H1 (cell line): ENCODE measurements at regions not wholly inside any gene's neighbourhood (a gene's known extent, or its start where the extent isn't known, plus 50 kb on each side); places are given as distances from the start of the nearest gene placed in this dataset.

Source experiments
- HDAC2 ChIP-seq, 2 experiments: fragments of 300-600 bp in 1 of 2; sonication (generic) in 1 of 2; IDR thresholded peaks; 2 replicates each; pipeline ENCODE4 v1.6.1; 2011 to 2012; ENCODE audit warnings: low read depth in 2 of 2, low read length in 2 of 2, mild to moderate bottlenecking in 2 of 2, moderate library complexity in 2 of 2, borderline replicate concordance in 1 of 2, inconsistent platforms in 1 of 2
- TF ChIP-seq, protein P1 (sequence below), 3 experiments: IDR thresholded peaks; 1 replicate in 2 of 3; 2 replicates in 1 of 3; pipeline versions ENCODE4 v1.5.1 to v1.6.1; 2011; ENCODE audit warnings: low read length in 3 of 3, mild to moderate bottlenecking in 3 of 3, inconsistent platforms in 2 of 3, low read depth in 1 of 3, moderate library complexity in 1 of 3; ENCODE audit not compliant: insufficient read depth in 1 of 3; ENCODE audit errors: control extremely low read depth in 1 of 3

DNA sequence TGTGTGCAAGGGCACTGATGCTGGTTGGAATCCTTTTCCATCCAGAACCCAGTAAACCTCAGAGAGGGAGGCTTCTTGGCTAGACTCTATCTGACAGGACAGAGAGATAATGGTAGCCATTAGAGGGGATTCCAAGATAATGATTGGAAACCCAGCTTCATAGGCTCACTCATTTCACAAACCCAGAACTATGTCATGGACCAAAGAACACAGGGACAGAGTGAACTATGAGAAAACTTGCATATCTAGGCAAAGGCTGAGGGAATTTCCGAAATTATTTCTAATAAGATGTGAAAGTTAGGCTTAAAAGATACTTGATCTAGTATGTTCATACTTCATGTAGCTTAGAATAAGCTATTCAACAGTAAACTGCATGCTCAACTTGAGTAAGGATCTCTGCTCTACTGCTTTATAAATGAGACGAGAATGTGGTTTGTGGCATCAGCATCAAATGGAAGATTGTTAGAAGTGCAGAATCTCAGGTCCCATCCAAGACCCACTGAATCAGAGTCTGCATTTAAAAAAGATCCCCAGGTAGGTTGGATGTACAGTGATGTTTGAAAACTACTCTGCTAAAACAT, 261.4 kb downstream of the DMRT2 start:
- TF ChIP-seq, protein P1, sequence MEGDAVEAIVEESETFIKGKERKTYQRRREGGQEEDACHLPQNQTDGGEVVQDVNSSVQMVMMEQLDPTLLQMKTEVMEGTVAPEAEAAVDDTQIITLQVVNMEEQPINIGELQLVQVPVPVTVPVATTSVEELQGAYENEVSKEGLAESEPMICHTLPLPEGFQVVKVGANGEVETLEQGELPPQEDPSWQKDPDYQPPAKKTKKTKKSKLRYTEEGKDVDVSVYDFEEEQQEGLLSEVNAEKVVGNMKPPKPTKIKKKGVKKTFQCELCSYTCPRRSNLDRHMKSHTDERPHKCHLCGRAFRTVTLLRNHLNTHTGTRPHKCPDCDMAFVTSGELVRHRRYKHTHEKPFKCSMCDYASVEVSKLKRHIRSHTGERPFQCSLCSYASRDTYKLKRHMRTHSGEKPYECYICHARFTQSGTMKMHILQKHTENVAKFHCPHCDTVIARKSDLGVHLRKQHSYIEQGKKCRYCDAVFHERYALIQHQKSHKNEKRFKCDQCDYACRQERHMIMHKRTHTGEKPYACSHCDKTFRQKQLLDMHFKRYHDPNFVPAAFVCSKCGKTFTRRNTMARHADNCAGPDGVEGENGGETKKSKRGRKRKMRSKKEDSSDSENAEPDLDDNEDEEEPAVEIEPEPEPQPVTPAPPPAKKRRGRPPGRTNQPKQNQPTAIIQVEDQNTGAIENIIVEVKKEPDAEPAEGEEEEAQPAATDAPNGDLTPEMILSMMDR (IDR thresholded peaks at IDR 0.05; ENCODE audit: control extremely low read depth in 1 of 3, insufficient read depth in 1 of 3, low read depth in 1 of 3, low read length in 3 of 3): no peak
- TF ChIP-seq HDAC2 (IDR thresholded peaks at IDR 0.05; ENCODE audit: borderline replicate concordance in 1 of 2, low read depth in 2 of 2, low read length in 2 of 2): no peak
